PC-3 (cell line): ENCODE measurements at regions not wholly inside any gene's neighbourhood (a gene's known extent, or its start where the extent isn't known, plus 50 kb on each side); places are given as distances from the start of the nearest gene placed in this dataset.

Experiments
- ATAC-seq: fragments of 200-7000 bp; cut with Tn5 transposase; 2 replicates; pipeline ENCODE4 v1.9.1; 2020; ENCODE audit warnings: mild to moderate bottlenecking, moderate library complexity
- BruUV-seq: library from RNA; stranded (reverse); fragments of 400-500 nt; replicated peaks from 2 replicates; lab custom pipeline; 2021; lab: Mats Ljungman, UMichigan
- CTCF ChIA-PET: fragments of 300-600 bp; sonication (Branson Sonifier 250); formaldehyde crosslinking; loops from one replicate; lab custom pipeline; 2022; ENCODE audit warnings: antibody characterized with exemption; lab: Charles Lee
- POLR2A ChIA-PET: fragments of 300-600 bp; sonication (Branson Sonifier 250); formaldehyde crosslinking; loops from one replicate; lab custom pipeline; 2022; ENCODE audit warnings: antibody characterized with exemption; ENCODE audit not compliant: unreplicated experiment; lab: Charles Lee
- DNase-seq: peaks from one replicate; pipeline ENCODE4 v3.0.0-alpha.2; 2015
- H2AFZ ChIP-seq: fragments of 300-600 bp; sonication (generic); 2 replicates; pipeline ENCODE4 v1.6.0; 2016; ENCODE audit warnings: antibody characterized with exemption, low read length
- H3F3A ChIP-seq: fragments of 300-600 bp; sonication (generic); one replicate; pipeline ENCODE4 v1.6.0; 2017; ENCODE audit warnings: antibody characterized with exemption, low read length, control low read depth, mild to moderate bottlenecking; ENCODE audit not compliant: unreplicated experiment
- H3K27ac ChIP-seq: fragments of 300-600 bp; sonication (generic); 2 replicates; pipeline ENCODE4 v1.5.1; 2016; ENCODE audit warnings: mild to moderate bottlenecking, low read length
- H3K27me3 ChIP-seq: fragments of 300-600 bp; sonication (generic); 2 replicates; pipeline ENCODE4 v1.6.1; 2016; ENCODE audit warnings: low read length, mixed read lengths
- H3K36me3 ChIP-seq: fragments of 300-600 bp; sonication (generic); 2 replicates; pipeline ENCODE4 v1.6.1; 2016; ENCODE audit warnings: low read depth, mixed run types, low read length, mixed read lengths
- H3K4me1 ChIP-seq: fragments of 300-600 bp; sonication (generic); 2 replicates; pipeline ENCODE4 v1.5.1; 2016; ENCODE audit warnings: low read length; ENCODE audit not compliant: insufficient read depth
- H3K4me2 ChIP-seq: fragments of 300-600 bp; sonication (generic); 2 replicates; pipeline ENCODE4 v1.6.0; 2016; ENCODE audit warnings: low read length
- H3K4me3 ChIP-seq: fragments of 300-600 bp; sonication (generic); 2 replicates; pipeline ENCODE4 v1.5.1; 2016; ENCODE audit warnings: mild to moderate bottlenecking, low read length, mixed read lengths
- H3K79me2 ChIP-seq: fragments of 300-600 bp; sonication (generic); 2 replicates; pipeline ENCODE4 v1.6.1; 2017; ENCODE audit warnings: low read length, mixed read lengths
- H3K9ac ChIP-seq: fragments of 300-600 bp; sonication (generic); 2 replicates; pipeline ENCODE4 v1.6.0; 2016; ENCODE audit warnings: mild to moderate bottlenecking, low read length
- H3K9me2 ChIP-seq: fragments of 300-600 bp; sonication (generic); replicated peaks from 2 replicates; pipeline ENCODE4 v1.6.1; 2016; ENCODE audit warnings: mixed run types, low read length, mixed read lengths
- H3K9me3 ChIP-seq: fragments of 300-600 bp; sonication (generic); 2 replicates; pipeline ENCODE4 v1.6.1; 2016; ENCODE audit warnings: low read length, mixed read lengths
- H4K20me1 ChIP-seq: fragments of 300-600 bp; sonication (generic); 2 replicates; pipeline ENCODE4 v1.6.1; 2016; ENCODE audit warnings: low read length, mixed read lengths
- CTCF ChIP-seq: fragments of 300-600 bp; sonication (generic); conservative IDR thresholded peaks from 2 replicates; pipeline ENCODE4 v1.5.1; 2017; ENCODE audit warnings: antibody characterized with exemption, low read depth, mild to moderate bottlenecking, low read length
- EZH2 ChIP-seq: fragments of 300-600 bp; sonication (generic); IDR thresholded peaks from one replicate; pipeline ENCODE4 v1.6.1; 2017; ENCODE audit warnings: antibody characterized with exemption, mild to moderate bottlenecking, low read length; ENCODE audit not compliant: unreplicated experiment
- EZH2phosphoT487 ChIP-seq: fragments of 300-600 bp; sonication (generic); IDR thresholded peaks from 2 replicates; pipeline ENCODE4 v1.6.1; 2018; ENCODE audit warnings: mild to moderate bottlenecking, antibody characterized with exemption, low read length, borderline replicate concordance
- intact Hi-C: fragments of 100-400 bp; cut with micrococcal nuclease; formaldehyde crosslinking; loops from 2 replicates; pipeline ENCODE4 v1.9.0; 2023

- POLR2A ChIA-PET, result no interaction called here
- no peaks in the 10 kb centered on the region for H4K20me1 ChIP-seq
- no TSS peak for BruUV-seq
Measured at GRCh38 chr1:69288416-69288815, 279.3 kb upstream of the LRRC7 start.

GRCh38 chr1:69290291-69290690 is 277.4 kb upstream of the LRRC7 start:
- no peaks in the 10 kb centered on the region for H3K4me1 ChIP-seq
- no peaks in the 10 kb centered on the region for H3K36me3 ChIP-seq
- no peaks in the 10 kb centered on the region for H3K79me2 ChIP-seq
- DNase-seq (no peak), ATAC-seq (no peak)
- H3K4me2 ChIP-seq, result no peak overlapping the region
- peaks cover 10% of the 10 kb centered on the region; the same call in 1 of the 2 replicates for H3K27me3 ChIP-seq
- no peak overlapping the region for H3K9ac ChIP-seq
- H4K20me1 ChIP-seq, result no peaks in the 10 kb centered on the region
- ChIA-PET CTCF (no interaction called here), POLR2A (no interaction called here)
- intact Hi-C loops, result no loop called here
- no peak overlapping the region for H2AFZ ChIP-seq
- no peaks in the 10 kb centered on the region for H3F3A ChIP-seq
- TF ChIP-seq CTCF, result no peak
- TF ChIP-seq EZH2, result no peak
- no peak for TF ChIP-seq EZH2phosphoT487
- no peaks in the 10 kb centered on the region for H3K9me3 ChIP-seq
- H3K4me3 ChIP-seq, result no peak overlapping the region
- no peaks in the 10 kb centered on the region for H3K9me2 ChIP-seq
- no peak overlapping the region for H3K27ac ChIP-seq
- no TSS peak for BruUV-seq

More at GRCh38 chr1:69288416-69288815, 279.3 kb upstream of the LRRC7 start:
- DNase-seq (no peak), ATAC-seq (no peak)
- Histone ChIP-seq H3K79me2 (no peaks in the 10 kb centered on the region), H2AFZ (no peak overlapping the region), H3K9ac (no peak overlapping the region), H3K36me3 (no peaks in the 10 kb centered on the region), H3K4me2 (no peak overlapping the region), H3K9me3 (no peaks in the 10 kb centered on the region), H3F3A (no peaks in the 10 kb centered on the region), H3K4me3 (no peak overlapping the region), H3K9me2 (no peaks in the 10 kb centered on the region), H3K27me3 (peaks cover 10% of the 10 kb centered on the region; the same call in 1 of the 2 replicates), H3K27ac (no peak overlapping the region), H3K4me1 (no peaks in the 10 kb centered on the region)
- CTCF ChIA-PET, result no interaction called here
- TF ChIP-seq EZH2, result no peak
- TF ChIP-seq CTCF, result no peak
- TF ChIP-seq EZH2phosphoT487, result no peak
- intact Hi-C loops, result no loop called here

- no peaks in the 10 kb centered on the region for H3K79me2 ChIP-seq
- H3F3A ChIP-seq, result no peaks in the 10 kb centered on the region
- no peaks in the 10 kb centered on the region for H3K36me3 ChIP-seq
- H2AFZ ChIP-seq, result no peak overlapping the region
- H3K9ac ChIP-seq, result no peak overlapping the region
- intact Hi-C loops, result no loop called here
- CTCF ChIA-PET, result no interaction called here
- H4K20me1 ChIP-seq, result no peaks in the 10 kb centered on the region
- DNase-seq, result no peak
- TF ChIP-seq EZH2phosphoT487 (no peak), CTCF (no peak), EZH2 (no peak)
- no peak overlapping the region for H3K27ac ChIP-seq
- H3K4me2 ChIP-seq, result no peak overlapping the region
- no peak for ATAC-seq
- H3K9me3 ChIP-seq, result no peaks in the 10 kb centered on the region
- H3K27me3 ChIP-seq, result no peaks in the 10 kb centered on the region
- no peaks in the 10 kb centered on the region for H3K9me2 ChIP-seq
- POLR2A ChIA-PET, result no interaction called here
- no TSS peak for BruUV-seq
- H3K4me1 ChIP-seq, result no peaks in the 10 kb centered on the region
- H3K4me3 ChIP-seq, result no peak overlapping the region
Measured at GRCh38 chr1:69291541-69291940, 276.2 kb upstream of the LRRC7 start.
